HG02981 (cell line): ENCODE measurements at regions not wholly inside any gene's neighbourhood (a gene's known extent, or its start where the extent isn't known, plus 50 kb on each side); places are given as distances from the start of the nearest gene placed in this dataset.
"Not testable (repeated sequence)": the region's sequence is repeated elsewhere in the genome, so short reads cannot be mapped to it uniquely, and the experiment has no call there.

Experiments
- ATAC-seq: cut with Tn5 transposase; IDR thresholded peaks from one replicate; pipeline ENCODE4 v1.9.1; 2021; ENCODE audit warnings: mild to moderate bottlenecking, moderate library complexity; ENCODE audit not compliant: unreplicated experiment

DNA sequence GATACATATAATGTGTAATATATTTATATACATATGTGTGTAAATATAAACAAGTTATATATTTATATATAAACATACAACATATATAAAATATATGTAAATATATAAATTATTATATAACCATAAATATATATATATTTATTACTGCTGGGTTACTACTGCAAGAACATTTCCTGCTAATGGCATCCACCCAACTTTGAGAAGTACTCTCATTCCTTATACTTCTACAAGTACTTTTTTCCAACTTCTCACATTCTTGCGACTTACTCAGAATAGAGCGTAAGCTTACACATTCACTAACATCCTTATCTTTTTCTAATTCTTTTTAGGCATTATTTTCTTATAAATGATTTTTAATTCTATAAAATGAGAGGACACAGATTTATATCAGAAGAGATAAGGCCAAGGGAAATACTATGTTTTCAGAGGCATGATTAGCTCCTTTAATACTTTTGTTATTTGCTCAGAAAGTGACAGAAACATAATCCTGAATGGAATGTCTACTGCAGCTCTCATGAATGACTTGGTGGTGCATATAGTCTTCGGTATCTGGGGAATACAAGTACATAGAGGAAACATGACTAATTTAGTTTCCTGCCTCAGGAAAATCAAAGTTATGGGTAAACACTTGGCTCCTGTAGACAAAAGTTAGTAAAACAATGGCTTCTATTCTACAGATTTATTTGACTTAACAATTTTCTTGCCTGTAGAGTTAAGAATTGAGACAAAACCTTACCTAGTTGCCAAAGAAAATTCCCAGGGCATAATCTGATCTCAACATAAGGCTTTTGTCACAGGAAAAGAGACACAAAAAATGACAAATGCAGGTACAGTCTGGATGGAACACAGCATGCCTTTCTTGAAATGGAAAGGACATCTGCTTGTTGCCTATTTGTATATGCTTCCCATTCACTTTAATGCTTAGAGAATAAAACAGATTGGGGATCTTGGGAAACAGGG is 453.9 kb downstream of the SQOR start:
- ATAC-seq = no peak

DNA sequence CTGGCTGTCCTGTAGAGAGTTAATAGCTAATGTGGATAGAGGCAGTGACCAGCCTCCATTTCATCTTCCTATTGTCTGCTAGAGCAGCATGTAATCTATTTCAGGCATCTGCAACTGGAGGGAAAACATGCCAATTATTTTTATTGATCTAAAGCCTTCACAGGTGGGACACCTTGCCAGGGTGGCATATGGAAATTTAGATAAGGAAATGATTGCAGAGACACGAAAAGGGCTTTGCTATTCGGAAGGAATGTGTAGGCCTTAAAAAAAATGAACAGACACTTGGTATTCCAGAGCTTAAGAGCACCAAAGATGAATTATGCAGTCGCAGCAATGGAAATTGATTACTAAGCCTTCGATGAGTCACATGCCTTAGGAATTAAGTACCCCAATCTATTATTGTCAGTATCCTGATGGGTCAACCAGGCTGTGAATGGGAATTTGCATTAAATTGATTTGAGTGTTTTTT is 454.7 kb downstream of the SQOR start:
- ATAC-seq = no peak

DNA sequence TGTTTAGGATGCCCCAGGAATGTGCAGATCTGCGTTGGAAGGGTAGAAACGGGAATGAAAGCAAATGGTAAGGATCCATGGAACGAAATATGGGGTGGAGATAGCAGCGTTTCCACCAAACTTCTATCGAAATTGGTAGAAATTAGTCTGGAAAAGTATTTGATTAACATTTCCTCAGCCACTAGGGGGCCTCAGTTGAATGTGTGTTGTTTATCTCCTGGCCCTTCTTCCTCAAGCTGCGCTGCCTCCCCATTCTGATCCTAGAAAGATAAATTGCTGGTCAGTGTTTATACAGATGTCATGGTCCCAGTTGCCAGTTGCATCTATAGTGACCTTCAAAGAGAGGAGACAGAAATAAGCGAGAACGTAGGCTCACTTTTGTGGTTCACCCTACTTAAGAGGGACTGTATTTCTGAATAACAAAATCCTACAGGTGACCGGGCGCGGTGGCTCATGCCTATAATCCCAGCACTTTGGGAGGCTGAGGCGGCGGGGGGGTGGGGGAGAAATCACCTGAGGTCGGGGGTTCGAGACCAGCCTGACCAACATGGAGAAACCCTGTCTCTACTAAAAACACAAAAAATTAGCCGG is 457.1 kb downstream of the SQOR start:
- no peak for ATAC-seq

DNA sequence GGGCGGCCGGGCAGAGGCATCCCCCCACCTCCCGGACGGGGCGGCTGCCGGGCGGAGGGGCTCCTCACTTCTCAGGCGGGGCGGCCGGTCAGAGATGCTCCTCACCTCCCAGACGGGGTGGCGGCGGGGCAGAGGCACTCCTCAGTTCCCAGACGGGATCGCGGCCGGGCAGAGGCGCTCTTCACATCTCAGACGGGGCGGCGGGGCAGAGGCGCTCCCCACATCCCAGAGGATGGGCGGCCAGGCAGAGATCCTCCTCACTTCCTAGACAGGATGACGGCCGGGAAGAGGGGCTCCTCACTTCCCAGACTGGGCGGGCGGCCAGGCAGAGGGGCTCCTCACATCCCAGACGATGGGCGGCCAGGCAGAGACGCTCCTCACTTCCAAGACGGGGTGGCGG is 463.2 kb downstream of the SQOR start:
- ATAC-seq = not testable (repeated sequence)

DNA sequence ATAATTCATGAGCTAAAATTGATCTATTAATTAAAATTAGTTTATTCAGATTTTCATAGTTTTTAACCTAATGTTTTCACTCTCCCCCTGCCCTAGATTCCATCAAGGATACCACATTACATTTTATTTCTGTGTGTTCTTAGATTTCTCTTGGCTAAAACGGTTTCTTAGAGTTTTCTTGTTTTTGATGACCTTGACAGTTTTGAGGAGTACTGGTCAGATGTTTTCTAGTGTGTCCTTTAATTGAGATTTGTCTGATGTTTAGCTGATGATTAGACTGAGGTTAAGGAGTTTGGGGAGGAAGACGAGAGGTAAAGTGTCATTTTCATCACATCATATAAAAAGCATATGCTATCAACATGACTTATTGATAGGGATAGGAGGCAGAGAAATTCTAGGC is 475.9 kb downstream of the SQOR start:
- no peak for ATAC-seq

DNA sequence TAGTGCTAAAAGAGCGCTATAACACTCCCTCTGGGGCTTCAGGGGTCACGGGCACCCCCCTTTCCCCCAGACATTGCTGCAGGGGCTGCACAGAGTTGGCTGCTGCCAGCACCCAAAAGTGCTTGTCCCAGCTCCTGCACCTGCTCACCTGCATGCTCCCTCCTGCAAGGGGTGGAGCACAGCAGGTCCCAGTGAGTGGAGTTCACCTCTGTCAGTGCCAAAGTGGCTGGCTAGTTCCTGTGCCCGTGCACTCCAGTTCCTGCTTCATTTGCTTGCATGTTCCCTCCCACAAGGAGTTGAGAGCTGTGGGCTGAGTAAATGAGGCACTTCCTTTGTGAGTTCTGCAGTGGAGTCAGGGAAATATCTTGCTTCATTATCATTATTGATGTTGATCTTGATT is 476.9 kb downstream of the SQOR start:
- no peak for ATAC-seq

DNA sequence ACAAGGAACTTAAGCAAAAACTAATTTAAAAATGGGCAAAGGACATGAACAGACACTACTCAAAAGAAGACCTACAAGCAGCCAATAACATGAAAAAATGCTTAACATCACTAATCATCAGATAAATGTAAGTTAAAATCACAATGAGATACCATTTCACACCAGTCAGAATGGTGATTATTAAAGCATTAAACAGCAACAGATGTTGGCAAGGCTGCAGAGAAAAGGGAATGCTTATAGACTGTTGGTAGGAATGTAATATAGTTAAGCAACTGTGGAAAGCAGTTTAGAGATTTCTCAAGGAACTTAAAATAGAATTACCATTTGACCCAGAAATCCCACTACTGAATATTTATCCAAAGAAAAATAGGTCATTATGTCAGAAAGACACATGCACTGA is 482.2 kb downstream of the SQOR start:
- no peak for ATAC-seq

DNA sequence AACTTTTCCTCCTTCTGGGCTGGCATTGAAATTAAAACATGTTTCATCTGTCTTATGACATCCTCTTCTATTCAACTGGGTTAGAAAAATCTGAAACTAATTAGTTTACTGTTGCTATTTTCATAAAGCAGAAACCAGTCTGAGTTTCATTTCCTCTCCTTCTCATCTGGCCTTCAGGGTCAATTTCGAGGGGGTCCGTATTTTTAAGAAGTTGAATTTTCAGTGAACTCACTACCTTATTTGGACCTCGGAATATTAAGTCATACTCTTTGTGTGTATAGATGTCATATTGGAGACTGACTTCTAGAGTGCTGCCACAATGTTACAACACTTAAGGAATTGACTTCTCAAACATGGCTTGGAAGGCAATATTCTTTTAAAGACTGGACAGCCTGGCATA is 485.9 kb downstream of the SQOR start:
- no peak for ATAC-seq

DNA sequence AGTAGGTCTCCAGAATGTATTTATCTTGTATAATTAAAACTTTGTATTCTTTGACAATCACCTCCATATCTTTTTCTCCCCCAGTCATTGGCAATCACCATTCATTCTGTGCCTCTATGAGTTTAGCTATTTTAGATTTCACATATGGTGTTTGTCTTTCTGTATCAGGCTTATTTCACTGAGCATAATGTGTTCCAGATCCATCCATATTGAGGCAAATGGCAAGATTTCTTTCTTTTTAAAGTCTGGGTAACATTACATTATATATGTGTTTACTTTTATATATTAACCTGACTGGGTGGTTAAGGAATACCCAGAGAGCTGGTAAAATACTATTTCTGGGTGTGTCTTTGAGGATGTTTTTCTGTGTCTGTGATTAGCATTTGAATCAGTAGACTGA is 486.6 kb downstream of the SQOR start:
- ATAC-seq = no peak

DNA sequence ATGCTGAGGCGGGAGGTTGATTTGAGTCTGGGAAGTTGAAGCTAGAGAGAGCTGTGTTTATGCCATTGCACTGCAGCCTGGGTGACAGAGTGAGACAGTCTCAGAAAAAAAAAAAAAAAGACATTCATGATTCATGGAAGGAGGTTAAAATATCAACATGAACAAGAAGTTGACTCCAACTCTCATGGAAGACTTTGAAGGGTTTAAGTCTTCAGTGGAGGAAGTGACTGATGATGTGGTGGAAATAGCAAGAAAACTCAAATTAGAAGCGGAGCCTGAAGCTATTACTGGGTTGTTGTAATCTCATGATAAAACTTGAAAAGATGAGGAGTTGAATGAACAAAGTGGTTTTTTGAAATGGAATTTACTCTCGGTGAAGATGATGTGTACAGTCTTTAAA is 491.8 kb downstream of the SQOR start:
- ATAC-seq = no peak

DNA sequence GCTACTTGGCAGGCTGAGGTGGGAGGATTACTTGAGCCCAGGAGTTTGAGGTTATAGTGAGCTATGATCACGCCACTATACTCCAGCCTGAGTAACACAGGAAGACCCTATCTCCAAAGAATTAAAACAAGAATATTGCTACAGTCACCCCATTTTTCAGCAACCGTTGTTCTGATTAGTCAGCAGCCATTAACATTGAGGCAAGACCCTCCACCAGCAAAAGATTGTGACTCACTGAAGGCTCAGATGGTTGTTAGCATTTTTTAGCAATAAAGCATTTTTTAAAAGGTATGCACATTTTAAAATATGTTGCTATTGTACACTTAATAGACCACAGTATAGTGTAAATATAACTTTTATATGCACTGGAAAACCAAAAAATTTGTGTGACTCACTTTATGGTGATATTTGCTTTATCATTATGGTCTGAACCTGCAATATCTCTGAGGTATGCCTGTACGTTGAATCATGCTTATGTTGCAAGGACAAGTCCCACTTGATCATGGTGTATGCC is 492.6 kb downstream of the SQOR start:
- no peak for ATAC-seq

DNA sequence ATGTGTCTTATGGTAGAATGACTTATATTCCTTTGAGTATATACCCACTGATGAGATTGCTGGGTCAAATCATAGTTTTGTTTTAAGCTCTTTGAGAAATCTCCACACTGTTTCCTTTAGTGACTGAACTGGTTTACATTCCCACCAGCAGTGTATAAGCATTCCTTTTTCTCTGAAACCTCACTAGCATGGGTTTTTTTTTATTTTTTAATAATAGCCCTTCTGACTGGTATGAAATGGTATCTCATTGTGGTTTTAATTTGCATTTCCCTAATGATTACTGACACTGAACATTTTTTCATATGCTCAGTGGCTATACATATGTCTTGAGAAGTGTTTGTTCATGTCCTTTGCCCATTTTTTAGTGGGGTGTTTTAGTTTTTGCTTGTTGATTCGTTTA is 494.3 kb downstream of the SQOR start:
- no peak for ATAC-seq

DNA sequence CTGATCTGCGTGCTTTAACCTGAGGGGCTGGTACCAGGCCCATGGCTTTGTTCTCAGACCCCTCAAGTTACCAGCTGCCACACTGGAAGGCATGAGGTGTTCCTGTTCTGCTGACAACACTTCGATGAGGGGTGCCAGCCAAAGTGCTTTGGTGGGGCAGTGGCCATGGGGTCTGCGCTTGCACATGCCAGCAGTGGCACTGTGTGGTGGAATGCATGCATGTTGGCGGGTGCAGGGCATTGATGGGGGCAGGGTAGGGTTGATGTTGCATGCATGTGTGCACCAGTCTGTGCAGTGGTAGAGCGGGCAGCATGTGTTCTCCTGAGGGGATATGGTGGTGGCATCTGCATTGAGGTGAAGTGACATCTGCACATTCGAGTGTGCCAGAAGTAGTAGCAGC is 497.0 kb downstream of the SQOR start:
- ATAC-seq = no peak

DNA sequence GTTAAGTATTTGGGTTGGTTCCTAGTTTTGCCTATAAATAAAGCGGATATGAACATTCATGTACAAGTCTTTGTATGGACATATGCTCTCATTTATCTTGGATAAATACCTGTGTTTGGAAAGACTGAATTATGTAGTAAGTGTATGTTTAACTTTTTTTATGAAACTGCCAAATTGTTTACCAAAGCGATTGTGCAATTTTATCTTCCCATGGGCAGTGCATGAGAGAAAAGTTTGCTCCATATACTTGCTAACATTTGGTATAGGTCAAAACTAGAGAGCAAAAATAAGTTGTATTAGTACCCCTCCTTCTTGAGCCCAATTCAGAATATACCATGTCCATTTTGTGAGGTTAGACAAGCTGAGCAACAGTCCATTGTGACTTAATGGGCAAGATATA is 502.6 kb downstream of the SQOR start:
- no peak for ATAC-seq

DNA sequence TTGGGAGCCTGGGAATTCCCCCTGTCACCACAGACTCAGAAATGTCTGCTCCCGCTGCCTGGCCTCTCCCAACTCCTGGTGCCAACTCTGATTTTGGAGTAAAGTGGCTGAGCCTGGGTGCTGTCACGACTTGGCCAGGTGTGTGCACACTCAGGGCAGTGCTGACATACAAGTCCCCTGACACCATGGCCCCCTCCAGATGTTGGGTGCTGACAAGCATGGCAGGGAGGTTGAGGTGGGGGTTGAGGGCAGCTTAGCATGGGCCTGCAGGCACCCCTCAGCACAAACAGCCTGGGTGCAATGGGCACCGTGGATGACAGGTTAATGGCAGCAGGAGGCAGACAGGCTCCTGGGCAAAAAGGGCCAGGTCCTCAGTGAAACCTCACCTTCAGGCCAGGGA is 511.2 kb downstream of the SQOR start:
- no peak for ATAC-seq

DNA sequence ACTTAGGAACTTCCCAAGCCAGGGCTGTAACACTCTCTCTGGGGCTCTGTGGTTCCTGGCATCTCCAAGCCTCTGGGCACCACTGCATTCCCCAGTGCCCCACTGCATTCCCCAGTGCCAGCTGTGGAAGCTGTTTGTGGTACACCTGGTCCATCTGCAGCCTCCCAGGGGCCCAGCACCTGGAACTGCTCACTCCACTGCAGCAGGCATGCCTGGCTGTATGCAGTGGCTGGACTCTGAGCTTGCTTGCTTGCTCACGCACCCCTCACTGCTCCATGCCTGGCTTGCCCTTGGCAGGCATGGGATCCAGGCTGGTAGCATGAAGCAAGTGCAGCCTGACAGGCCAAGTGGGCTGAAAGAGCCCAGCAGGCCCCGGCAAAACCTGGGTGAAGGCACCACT is 512.1 kb downstream of the SQOR start:
- ATAC-seq = no peak

DNA sequence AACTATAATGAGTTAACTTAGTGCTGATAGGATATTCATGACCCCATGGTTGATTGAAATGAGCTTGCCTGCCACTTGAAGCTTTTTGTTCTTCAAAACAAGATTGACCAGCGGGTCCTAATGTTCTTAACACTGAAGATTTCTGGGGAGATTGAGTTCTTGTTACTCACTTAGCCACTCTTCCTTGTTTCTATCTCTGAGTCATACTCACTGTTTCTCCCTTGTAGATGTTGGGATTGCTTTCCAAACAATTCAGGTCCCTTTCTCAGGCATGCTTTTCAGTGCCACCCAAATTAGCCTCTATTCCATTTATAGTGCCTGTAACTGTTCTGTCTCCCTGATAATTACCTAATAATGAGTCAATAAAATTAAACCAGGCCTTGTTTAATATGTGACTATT is 517.0 kb downstream of the SQOR start:
- ATAC-seq = no peak

DNA sequence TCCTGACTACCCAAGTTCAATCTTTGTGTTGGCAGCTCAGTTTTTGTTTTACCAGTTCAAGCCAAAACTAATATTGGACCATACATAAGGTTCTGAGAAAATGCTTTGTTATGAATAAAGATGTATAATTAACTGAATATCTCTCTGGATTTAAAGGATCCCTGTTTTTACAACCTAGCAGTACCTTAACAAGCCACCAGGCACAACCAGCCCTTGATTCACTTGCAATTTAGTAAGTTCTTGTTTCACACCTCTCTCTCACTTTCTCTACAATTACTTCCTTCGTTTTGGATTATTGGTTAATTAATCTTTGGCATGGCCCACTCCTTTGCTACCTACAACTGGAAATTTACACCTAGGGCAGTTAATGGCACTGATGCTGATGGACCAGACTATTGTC is 531.9 kb downstream of the SQOR start:
- ATAC-seq = no peak

DNA sequence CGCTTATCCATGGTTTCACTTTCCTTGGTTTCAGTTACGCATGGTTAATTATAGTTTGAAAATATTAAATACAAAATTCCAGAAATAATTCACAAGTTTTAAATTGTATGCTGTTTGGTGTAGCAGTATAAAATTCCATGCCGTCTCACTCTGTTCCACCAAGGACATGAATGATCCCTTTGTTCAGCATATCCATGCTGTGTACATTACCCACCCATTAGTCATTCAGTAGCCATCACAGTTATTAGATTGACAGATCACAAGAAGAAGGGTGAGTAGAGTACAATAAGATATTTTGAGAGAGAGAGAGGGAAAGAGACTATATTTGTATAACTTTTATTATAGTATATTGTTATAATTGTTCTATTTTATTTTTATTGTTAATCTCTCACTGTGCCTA is 535.5 kb downstream of the SQOR start:
- ATAC-seq = no peak

DNA sequence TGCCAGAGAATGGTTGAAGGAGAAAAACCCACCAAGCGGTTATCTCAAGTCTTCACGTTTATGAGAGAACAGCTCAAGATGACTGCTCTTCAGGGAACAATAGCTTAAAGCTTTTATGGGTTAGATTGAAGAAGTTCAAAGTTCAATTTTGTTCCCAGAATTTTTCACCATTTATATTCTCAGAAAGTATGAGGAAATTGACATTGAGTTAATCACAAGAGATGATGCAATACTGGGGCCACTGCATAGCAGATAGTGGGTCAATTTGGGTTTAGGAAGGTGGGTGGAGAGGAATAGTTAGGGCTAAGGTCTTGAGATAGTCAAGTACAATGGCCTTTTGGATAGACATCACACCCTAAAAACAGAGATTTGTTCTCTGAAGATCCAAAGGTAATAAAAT is 539.3 kb downstream of the SQOR start:
- ATAC-seq = no peak

DNA sequence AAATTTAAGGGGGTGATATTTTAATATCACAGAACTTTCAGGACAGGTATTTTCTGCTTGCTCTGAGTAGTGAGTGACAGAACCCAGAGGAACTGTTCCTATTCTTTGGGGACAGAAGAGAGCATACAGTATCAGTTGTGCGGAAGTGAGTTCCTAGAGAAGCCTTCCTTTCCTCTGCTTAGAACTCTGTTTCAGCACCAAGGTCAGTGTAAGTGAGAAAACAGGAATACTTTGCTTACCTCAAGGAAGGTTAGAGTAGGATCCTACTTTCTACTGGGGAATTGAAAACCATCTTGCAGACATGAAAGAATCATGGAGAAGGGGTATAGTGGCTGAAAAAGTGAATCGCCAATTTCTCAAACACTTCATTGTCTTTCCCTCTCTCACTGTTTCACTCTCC is 542.4 kb downstream of the SQOR start:
- no peak for ATAC-seq

DNA sequence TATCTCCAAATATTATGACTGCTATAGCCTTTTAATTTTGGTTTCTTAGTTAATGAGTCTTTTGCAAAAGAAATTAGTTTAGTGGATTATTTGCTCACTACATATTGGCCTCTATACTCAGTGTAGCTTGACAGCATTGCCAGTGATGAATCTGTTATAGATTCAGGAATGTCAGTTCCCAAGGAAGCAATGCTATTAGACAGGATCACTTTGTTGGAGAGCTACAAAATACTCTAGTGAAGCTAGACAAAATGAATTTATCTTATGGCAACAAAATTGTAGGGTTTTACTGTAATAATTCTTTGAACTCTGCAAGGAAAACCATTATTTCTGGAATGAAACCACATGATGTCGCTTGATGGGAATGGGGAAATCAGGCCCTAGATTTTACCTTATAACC is 543.3 kb downstream of the SQOR start:
- no peak for ATAC-seq
